Lower leg skin (tissue), 4 donors: ENCODE measurements at regions not wholly inside any gene's neighbourhood (a gene's known extent, or its start where the extent isn't known, plus 50 kb on each side); places are given as distances from the start of the nearest gene placed in this dataset.

ENCODE experiments used
- DNase-seq, 2 donors: peaks; one replicate each; pipeline ENCODE4 v3.0.0-alpha.2; 2019; ENCODE audit warnings: low spot score in 2 of 2
- H3K4me3 ChIP-seq: fragments of 200-600 bp; sonication (generic); 2 replicates; pipeline ENCODE4 v1.5.1; 2017; ENCODE audit warnings: mild to moderate bottlenecking, low read depth; ENCODE audit not compliant: poor library complexity, severe bottlenecking
- POLR2A ChIP-seq, 2 donors: fragments of 450-650 bp; IDR thresholded peaks; one replicate each; pipeline ENCODE4 v1.6.1; 2016 to 2017; ENCODE audit warnings: antibody characterized with exemption in 2 of 2, mild to moderate bottlenecking in 1 of 2, moderate library complexity in 1 of 2
- WGBS, 2 donors: methylation state at CpG; one replicate each; pipeline ENCODE4 v1.1.5; 2018; 5-methylcytosine and 5-hydroxymethylcytosine counted together
- intact Hi-C: fragments of 100-400 bp; cut with DNase I; formaldehyde crosslinking; loops from one replicate; pipeline ENCODE4 v1.15.0; 2023; ENCODE audit warnings: low total_unique reads
- TF ChIP-seq, protein P1 (sequence below), 3 donors: fragments of 450-650 bp; IDR thresholded peaks; one replicate each; pipeline ENCODE4 v1.5.1; 2016; ENCODE audit warnings: antibody characterized with exemption in 3 of 3, mild to moderate bottlenecking in 3 of 3, moderate library complexity in 2 of 3

DNA sequence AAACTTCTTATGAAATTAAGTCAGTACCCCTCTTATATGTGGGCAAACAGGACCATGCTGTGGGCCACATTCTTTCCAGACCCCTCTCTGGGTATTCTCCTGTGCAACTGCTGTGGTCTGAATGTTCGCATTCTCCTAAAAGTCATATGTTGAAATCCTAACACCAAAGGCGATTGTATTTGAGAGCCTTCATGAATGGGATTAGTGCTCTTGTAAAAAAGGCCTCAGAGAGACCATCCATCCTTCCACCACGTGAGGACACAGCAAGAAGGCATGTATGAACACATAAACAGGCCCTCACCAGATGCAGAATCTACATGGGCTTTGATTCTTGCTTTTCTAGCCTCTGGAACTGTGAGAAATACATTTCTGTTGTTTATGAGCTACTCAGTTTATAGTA is 68.0 kb upstream of the NAALADL2 start:
- 83 to 87% methylated on average over 3 of the region's 3 CpGs for WGBS, 2 donors
- no peak for DNase-seq
- no peak for TF ChIP-seq POLR2A (IDR thresholded peaks at IDR 0.05)
- TF ChIP-seq, protein P1, sequence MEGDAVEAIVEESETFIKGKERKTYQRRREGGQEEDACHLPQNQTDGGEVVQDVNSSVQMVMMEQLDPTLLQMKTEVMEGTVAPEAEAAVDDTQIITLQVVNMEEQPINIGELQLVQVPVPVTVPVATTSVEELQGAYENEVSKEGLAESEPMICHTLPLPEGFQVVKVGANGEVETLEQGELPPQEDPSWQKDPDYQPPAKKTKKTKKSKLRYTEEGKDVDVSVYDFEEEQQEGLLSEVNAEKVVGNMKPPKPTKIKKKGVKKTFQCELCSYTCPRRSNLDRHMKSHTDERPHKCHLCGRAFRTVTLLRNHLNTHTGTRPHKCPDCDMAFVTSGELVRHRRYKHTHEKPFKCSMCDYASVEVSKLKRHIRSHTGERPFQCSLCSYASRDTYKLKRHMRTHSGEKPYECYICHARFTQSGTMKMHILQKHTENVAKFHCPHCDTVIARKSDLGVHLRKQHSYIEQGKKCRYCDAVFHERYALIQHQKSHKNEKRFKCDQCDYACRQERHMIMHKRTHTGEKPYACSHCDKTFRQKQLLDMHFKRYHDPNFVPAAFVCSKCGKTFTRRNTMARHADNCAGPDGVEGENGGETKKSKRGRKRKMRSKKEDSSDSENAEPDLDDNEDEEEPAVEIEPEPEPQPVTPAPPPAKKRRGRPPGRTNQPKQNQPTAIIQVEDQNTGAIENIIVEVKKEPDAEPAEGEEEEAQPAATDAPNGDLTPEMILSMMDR (IDR thresholded peaks at IDR 0.05), result no peak
- H3K4me3 ChIP-seq, result no peak overlapping the region
- intact Hi-C loops, result no loop called here

DNA sequence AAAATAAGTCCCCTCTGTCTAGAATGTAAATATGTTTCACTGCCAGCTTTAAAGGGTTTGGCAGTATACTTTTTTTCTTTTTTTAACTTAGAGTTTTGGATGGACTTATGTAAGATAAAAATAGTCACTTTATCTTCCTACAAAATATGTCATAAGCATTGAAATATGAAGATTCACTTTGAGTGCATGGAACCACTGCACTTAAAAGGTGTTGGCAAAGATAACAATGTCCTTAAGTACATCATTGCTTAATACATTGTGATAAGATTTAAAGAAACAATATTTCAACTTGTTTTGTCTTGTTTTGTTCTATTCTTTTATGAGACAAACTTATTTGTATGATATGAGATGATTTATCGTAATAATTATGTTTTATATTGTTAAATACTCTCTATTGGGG is 66.3 kb upstream of the NAALADL2 start:
- no peak for DNase-seq
- WGBS, 2 donors, result 83 to 84% methylated on average over 1 of the region's 1 CpG
- no peak overlapping the region for H3K4me3 ChIP-seq
- no peak for TF ChIP-seq POLR2A (IDR thresholded peaks at IDR 0.05)
- TF ChIP-seq, protein P1 (IDR thresholded peaks at IDR 0.05), result no peak
- intact Hi-C loops, result no loop called here
